Parathyroid adenoma (tissue), 2 donors: ENCODE measurements at regions not wholly inside any gene's neighbourhood (a gene's known extent, or its start where the extent isn't known, plus 50 kb on each side); places are given as distances from the start of the nearest gene placed in this dataset.

Source experiments
- H2AFZ ChIP-seq: fragments of 300-600 bp; sonication (generic); one replicate; pipeline ENCODE4 v1.7.0; 2017; ENCODE audit warnings: antibody characterized with exemption, mild to moderate bottlenecking
- H3K27ac ChIP-seq: fragments of 300-600 bp; sonication (generic); one replicate; pipeline ENCODE4 v1.7.0; 2017
- H3K27me3 ChIP-seq: fragments of 300-600 bp; sonication (generic); one replicate; pipeline ENCODE4 v1.7.0; 2017; ENCODE audit warnings: low read length; ENCODE audit not compliant: control insufficient read depth, insufficient read depth
- H3K36me3 ChIP-seq: fragments of 300-600 bp; sonication (generic); one replicate; pipeline ENCODE4 v1.7.0; 2017; ENCODE audit warnings: low read length; ENCODE audit not compliant: control insufficient read depth, insufficient read depth
- H3K4me1 ChIP-seq: fragments of 300-600 bp; sonication (generic); one replicate; pipeline ENCODE4 v1.7.0; 2017; ENCODE audit warnings: control low read depth
- H3K4me2 ChIP-seq: fragments of 300-600 bp; sonication (generic); one replicate; pipeline ENCODE4 v1.7.0; 2017; ENCODE audit warnings: low read length
- H3K4me3 ChIP-seq: fragments of 300-600 bp; sonication (generic); one replicate; pipeline ENCODE4 v1.7.0; 2017; ENCODE audit warnings: low read depth, low read length
- H3K79me2 ChIP-seq: fragments of 300-600 bp; sonication (generic); one replicate; pipeline ENCODE4 v1.7.0; 2017; ENCODE audit warnings: control low read depth
- H3K9ac ChIP-seq: fragments of 300-600 bp; sonication (generic); one replicate; pipeline ENCODE4 v1.7.0; 2017; ENCODE audit warnings: mild to moderate bottlenecking
- H3K9me3 ChIP-seq: fragments of 300-600 bp; sonication (generic); one replicate; pipeline ENCODE4 v1.7.0; 2017; ENCODE audit warnings: low read length; ENCODE audit not compliant: control insufficient read depth
- TF ChIP-seq, protein P1 (sequence below): fragments of 300-600 bp; sonication (generic); IDR thresholded peaks from one replicate; pipeline ENCODE4 v1.7.0; 2017; ENCODE audit warnings: antibody characterized with exemption, mild to moderate bottlenecking
- donor health status: primary hyperparathyroidism.

- H2AFZ ChIP-seq, result no peak overlapping the region
- no peaks in the 10 kb centered on the region for H3K27me3 ChIP-seq
- TF ChIP-seq, protein P1, sequence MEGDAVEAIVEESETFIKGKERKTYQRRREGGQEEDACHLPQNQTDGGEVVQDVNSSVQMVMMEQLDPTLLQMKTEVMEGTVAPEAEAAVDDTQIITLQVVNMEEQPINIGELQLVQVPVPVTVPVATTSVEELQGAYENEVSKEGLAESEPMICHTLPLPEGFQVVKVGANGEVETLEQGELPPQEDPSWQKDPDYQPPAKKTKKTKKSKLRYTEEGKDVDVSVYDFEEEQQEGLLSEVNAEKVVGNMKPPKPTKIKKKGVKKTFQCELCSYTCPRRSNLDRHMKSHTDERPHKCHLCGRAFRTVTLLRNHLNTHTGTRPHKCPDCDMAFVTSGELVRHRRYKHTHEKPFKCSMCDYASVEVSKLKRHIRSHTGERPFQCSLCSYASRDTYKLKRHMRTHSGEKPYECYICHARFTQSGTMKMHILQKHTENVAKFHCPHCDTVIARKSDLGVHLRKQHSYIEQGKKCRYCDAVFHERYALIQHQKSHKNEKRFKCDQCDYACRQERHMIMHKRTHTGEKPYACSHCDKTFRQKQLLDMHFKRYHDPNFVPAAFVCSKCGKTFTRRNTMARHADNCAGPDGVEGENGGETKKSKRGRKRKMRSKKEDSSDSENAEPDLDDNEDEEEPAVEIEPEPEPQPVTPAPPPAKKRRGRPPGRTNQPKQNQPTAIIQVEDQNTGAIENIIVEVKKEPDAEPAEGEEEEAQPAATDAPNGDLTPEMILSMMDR, result no peak
- no peak overlapping the region for H3K27ac ChIP-seq
- H3K9me3 ChIP-seq, result no peaks in the 10 kb centered on the region
- no peaks in the 10 kb centered on the region for H3K79me2 ChIP-seq
- H3K4me3 ChIP-seq, result no peak overlapping the region
- H3K36me3 ChIP-seq, result no peaks in the 10 kb centered on the region
- no peaks in the 10 kb centered on the region for H3K4me1 ChIP-seq
- H3K9ac ChIP-seq, result no peak overlapping the region
- H3K4me2 ChIP-seq, result no peak overlapping the region
These were observed 428.0 kb upstream of the TRPC7 start for GRCh38 chr5:136793300-136793699.

DNA sequence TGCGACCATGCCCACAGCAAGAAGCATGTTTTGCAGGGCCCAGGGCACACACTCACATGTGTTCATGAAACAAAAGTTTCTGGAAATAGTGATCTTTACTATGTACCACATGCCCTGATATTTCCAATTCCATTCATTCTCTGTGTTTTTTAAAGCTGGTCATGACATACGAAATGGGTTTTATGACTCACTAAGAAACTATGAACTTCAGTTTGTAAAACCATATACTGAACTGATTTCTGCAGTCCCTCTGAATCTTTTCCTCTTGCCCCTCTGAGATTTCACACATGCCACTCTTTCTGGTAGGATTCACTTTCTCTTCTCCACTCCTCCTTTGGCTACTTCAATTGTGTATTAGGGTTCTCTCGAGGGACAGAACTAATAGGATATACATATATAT lies 416.1 kb upstream of the TRPC7 start:
- Histone ChIP-seq H3K9ac (no peak overlapping the region), H3K36me3 (no peaks in the 10 kb centered on the region), H3K4me1 (no peaks in the 10 kb centered on the region), H3K4me3 (no peak overlapping the region), H3K4me2 (no peak overlapping the region), H2AFZ (no peak overlapping the region), H3K79me2 (no peaks in the 10 kb centered on the region), H3K27me3 (no peaks in the 10 kb centered on the region), H3K27ac (no peak overlapping the region), H3K9me3 (no peaks in the 10 kb centered on the region)
- TF ChIP-seq, protein P1, result no peak

DNA sequence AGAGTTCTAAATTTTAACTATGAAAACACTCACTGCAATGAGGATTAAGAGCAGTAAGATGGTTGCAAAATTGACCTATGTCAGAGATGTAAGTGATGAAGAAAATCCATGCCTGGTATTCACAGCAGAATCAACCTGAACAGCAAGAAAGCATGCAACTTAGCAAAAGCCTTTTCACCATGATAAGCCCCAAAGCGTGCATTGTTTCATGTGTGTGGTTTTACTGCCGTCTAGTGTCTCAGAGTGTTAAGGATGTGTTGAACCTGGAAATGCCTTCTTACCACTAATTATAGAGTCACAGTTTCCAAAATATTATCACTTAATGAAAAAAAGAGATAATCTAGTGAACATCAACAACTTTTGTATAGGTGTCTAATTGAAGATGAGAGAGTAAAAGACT lies 415.2 kb upstream of the TRPC7 start:
- H3K4me3 ChIP-seq, result no peak overlapping the region
- no peaks in the 10 kb centered on the region for H3K79me2 ChIP-seq
- H3K27me3 ChIP-seq, result no peaks in the 10 kb centered on the region
- H3K9ac ChIP-seq, result no peak overlapping the region
- TF ChIP-seq, protein P1, result no peak
- no peaks in the 10 kb centered on the region for H3K36me3 ChIP-seq
- H3K4me2 ChIP-seq, result no peak overlapping the region
- no peak overlapping the region for H3K27ac ChIP-seq
- H2AFZ ChIP-seq, result no peak overlapping the region
- H3K9me3 ChIP-seq, result no peaks in the 10 kb centered on the region
- no peaks in the 10 kb centered on the region for H3K4me1 ChIP-seq

- TF ChIP-seq, protein P1, result no peak
These were observed 410.9 kb upstream of the TRPC7 start for GRCh38 chr5:136776022-136776927.

DNA sequence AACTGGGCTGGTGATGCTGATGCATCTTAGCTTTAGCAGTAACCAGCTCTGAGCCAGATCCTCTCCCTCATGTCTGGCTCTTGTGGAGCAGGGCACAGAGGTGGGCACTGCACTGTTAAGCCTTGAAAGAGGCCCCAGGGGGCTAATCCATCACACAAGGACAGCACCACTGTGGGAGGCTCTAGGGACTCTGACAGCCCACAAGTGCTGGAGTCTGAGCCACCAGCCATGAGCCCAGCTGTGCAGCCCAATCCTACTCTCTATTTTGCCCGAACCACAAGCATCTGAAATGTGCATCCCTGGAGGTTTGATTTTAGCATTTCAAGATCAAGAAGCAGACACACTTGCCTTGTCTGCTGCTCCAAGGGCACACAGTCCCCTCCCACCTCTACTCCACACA lies 407.1 kb upstream of the TRPC7 start:
- TF ChIP-seq, protein P1, result no peak

More at GRCh38 chr5:136776022-136776927, 410.9 kb upstream of the TRPC7 start:
- Histone ChIP-seq H3K4me1 (no peaks in the 10 kb centered on the region), H2AFZ (no peak overlapping the region), H3K9me3 (no peaks in the 10 kb centered on the region), H3K9ac (no peak overlapping the region), H3K4me2 (no peak overlapping the region), H3K27me3 (no peaks in the 10 kb centered on the region), H3K27ac (no peak overlapping the region), H3K36me3 (no peaks in the 10 kb centered on the region), H3K4me3 (no peak overlapping the region), H3K79me2 (no peaks in the 10 kb centered on the region)

More for the DNA sequence above, 407.1 kb upstream of the TRPC7 start:
- Histone ChIP-seq H3K4me1 (no peaks in the 10 kb centered on the region), H2AFZ (no peak overlapping the region), H3K79me2 (no peaks in the 10 kb centered on the region), H3K36me3 (no peaks in the 10 kb centered on the region), H3K4me2 (no peak overlapping the region), H3K27ac (no peak overlapping the region), H3K9ac (no peak overlapping the region), H3K27me3 (no peaks in the 10 kb centered on the region), H3K4me3 (no peak overlapping the region), H3K9me3 (no peaks in the 10 kb centered on the region)
